HG02852 (cell line): ENCODE measurements at regions not wholly inside any gene's neighbourhood (a gene's known extent, or its start where the extent isn't known, plus 50 kb on each side); places are given as distances from the start of the nearest gene placed in this dataset.

Experiments
- ATAC-seq: cut with Tn5 transposase; IDR thresholded peaks from one replicate; pipeline ENCODE4 v1.9.1; 2021; ENCODE audit warnings: mild to moderate bottlenecking, moderate library complexity; ENCODE audit not compliant: unreplicated experiment

DNA sequence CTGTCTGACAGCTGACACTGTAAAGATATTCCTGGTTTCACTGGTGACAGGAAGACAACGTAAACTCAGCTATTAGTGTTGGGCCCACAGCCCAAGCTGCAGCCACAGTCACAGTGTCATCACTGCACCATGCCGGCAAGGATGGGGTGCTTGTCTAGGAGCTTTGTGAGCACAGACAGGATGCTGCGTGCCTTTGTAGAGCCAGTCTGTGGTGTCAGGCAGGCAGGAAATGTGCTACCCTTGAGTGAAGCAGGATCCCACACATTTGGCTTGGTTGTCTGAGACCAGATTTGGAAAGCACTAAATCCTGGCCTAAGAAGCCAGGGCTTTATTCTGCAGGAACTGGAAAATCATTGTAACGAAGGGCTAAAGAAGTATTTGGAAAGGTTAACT lies 121.6 kb upstream of the ADAMTS16 start:
- ATAC-seq = peak; percentile 12

DNA sequence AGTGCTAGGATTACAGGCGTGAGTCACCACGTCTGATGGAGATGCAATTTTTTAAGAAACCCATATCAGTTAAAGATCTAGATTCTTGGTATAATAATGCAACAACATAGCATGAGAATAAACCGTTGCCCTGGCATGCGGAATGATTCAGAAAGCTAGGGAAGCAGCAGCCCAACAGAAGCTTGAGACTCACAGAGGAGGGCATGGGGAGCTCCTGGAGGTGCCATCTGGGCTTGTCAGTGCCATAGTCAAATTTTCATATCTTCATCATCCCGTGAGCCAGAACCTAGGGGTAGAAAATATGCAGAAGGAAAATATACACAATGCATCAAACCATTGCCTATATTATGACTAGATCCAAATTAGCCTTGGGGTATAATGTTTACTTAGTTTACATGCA lies 118.7 kb upstream of the ADAMTS16 start:
- no peak for ATAC-seq

DNA sequence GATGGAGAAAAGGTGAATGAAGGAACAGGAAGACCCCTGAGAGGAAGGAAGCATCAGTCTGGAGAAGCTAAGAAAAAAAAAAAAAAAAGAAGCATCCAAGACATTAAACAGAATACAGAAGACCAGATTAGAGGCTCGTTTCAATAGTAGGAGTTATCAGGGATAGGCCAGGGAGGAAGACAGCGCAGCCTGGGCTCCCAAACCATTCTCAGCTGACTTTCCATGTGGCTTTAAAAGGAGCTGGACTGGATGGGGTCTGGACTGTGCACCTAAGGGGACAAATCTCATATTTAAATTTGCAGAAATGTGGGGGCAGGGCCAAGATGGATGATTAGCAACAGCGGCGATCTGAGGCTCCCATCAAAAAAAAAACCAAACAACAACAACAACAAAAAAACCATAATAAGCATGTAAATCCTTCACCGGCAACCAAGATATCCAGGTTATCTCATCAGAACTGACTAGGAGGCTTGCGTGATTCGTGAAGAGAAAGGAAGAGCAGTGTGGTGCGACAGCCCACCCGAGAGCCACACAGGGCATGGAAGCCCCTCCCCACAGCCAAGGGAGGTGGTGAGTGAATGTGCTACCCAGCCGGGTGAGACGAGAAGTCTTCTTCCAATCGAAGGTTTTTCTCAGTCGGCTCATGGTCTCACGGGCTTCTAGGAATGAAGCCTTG lies 114.9 kb upstream of the ADAMTS16 start:
- ATAC-seq = no peak

DNA sequence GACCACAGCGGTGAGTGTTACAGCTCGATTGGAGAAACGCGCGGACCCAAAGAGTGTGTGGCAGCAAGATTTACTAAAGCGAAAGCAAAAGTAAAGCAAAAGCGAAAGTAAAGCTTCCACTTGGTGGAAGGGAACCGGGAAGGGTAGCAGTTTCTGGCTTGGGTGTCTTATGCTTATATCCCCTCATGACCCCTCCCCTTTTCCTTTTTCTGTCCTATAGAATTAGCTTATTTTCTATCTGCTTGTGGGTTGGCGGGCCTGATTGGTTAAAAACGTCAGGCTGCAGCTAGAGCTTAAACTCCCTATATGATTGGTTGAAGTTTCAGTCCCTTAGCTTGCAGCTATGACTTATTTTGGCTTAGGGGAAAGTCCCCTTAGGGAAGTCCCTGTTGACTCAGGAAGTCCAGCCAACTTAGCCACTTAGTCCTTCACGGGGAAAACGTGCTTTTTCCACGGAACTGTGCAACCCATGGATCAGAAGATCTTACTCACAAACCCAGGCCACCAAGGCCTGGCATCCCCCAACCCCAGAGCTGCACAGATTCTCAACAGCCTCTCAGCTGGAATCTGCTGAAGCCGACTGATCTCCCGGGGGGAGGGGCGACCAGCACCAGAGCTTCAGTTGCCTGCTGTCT lies 114.2 kb upstream of the ADAMTS16 start:
- no peak for ATAC-seq

DNA sequence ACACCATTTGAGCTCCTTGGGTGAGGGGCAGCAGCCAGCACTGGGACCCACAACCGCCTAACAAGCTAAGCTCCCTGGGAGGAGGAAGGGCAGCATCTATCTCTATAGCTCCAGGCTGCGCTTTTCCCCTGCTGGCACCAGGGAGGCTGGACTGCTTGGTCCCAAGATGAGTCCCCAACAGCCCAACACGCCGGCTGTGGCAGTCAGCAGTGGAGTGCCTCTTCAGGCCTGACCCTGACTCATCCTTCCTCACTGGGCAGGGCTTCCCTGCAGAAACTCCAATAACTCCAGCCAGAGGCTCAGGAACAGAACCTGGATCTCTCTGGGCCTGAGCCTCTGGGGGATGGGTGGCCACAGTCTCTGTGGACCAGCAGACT lies 113.7 kb upstream of the ADAMTS16 start:
- no peak for ATAC-seq

DNA sequence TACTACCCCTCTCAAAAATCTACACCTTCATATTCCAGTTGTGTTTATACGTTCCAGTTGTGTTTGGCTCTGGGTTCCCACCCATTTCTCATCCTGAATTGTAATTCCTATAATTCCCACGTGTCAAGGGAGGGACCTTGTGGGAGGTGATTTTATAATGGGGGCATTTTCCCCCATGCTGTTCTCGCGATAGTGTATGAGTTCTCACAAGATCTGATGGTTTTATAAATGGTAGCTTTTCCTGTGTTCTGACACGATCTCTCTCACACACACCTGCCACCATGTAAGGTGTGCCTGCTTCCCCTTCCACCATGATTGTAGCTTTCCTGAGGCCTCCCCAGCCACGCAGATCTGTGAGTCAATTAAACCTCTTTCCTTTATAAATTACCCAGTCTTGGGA lies 108.5 kb upstream of the ADAMTS16 start:
- ATAC-seq = no peak

DNA sequence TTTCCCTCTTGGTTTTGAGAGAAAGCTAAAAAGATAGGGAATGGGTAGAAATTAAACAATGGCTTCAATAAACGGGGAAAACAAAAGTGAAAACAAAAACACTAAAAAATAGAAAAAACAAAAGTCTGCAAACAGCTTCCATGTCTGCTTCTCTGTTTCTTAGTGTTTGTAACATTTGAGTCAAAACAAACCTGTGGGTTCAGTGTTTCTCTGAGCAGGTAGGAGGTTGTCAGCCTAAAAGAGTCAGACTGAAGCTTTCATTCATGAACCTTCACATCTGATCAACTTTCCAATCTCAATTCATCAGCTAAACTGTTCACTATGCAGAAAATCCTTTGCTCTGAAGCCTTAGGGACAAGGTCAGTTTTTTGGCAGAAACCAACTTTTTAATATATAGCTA lies 102.5 kb upstream of the ADAMTS16 start:
- ATAC-seq = peak; percentile 47

DNA sequence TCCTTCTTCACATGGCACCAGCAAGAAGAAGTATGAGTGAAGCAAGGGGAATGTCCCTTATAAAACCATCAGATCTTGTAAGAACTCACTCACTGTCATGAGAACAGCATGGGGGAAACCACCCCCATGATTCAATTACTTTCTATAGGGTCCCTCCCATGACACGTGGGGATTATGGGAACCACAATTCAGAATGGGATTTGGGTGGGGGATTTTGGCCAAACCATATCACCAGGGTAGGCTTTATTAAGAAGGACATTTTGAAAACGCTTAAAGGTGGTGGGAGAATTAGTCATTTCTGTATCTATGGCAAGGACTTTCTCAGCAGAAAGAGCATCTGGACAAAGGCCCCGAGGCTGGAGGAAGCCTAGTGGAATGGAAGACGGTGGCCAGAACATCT lies 100.2 kb upstream of the ADAMTS16 start:
- ATAC-seq = peak; percentile 54

DNA sequence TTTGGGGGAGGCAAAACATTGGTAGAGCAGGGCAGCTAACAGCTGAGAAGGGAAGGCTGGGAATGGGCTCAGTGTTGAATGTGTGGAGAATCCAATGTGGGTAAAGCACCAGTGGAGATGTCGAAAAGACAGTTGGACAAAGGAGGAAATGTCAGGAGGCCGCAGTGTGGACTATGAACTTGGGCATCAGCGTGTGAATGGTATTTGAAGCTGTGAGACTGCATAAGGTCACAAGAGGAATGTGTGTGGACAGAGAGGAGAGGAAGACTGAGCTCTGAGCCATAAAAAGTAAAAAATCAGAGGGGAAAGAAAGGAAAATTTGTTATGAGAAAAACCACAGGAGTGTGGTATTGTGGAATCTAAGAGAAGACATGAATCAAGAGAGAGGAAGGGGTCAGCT lies 99.4 kb upstream of the ADAMTS16 start:
- ATAC-seq = no peak

DNA sequence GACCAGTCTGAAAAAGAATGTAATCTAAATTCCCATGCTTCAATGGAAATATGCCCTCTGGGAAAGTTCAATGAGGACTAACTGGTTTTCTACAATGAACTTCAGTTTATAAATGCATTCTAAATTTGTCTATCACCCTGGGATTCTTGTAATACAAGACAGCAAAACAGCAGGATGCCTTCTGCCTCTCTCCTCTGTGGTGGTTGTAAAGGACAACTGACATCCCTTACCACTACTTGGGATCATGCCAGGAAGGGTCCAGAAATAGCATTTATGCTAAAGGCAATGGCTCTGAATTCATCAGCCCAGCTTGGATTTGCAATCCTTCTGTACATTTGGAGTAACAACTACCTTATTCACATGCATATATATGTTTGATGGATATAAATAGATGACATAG lies 97.3 kb upstream of the ADAMTS16 start:
- no peak for ATAC-seq

DNA sequence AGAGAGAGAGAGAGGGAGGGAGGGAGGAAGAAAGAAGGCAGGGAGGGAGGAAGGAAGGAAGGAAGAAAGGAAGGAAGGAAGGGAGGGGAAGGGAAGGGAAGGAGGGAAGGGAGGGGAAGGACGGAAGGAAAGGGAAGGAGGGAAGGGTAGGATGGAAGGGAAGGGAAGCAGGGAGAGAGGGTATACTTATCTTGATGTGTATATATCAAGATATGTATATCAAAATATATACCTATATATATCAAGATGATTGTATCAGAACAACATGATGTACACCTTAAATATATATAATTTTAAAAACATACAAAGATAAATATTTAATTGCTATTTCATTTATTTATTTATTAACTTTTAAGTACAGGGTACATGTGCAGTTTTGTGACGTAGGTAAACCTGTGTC lies 96.8 kb upstream of the ADAMTS16 start:
- ATAC-seq = no peak

DNA sequence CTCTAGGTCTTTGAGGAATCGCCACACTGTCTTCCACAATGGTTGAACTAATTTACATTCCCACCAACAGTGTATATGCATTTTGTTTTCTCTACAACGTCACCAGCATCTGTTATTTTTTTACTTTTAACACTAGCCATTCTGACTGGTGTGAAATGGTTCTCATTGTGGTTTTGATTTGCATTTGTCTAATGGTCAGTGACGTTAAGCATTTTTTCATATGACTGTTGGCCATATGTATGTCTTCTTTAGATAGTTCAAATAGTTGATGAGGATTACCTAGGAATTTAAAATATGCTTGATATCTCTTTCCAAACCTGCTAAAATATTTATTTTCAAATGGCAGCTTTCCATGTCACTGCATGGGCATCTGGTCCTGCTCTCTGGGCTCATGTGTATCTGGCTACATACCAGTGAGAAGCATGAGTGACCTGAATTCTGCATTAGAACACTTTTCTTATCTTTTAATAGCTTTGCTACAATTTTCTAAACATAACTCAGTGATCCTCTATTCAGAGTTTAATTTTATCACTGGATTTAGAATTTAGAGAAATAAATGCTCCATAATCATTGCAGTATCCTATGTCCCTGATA lies 95.8 kb upstream of the ADAMTS16 start:
- ATAC-seq = no peak

DNA sequence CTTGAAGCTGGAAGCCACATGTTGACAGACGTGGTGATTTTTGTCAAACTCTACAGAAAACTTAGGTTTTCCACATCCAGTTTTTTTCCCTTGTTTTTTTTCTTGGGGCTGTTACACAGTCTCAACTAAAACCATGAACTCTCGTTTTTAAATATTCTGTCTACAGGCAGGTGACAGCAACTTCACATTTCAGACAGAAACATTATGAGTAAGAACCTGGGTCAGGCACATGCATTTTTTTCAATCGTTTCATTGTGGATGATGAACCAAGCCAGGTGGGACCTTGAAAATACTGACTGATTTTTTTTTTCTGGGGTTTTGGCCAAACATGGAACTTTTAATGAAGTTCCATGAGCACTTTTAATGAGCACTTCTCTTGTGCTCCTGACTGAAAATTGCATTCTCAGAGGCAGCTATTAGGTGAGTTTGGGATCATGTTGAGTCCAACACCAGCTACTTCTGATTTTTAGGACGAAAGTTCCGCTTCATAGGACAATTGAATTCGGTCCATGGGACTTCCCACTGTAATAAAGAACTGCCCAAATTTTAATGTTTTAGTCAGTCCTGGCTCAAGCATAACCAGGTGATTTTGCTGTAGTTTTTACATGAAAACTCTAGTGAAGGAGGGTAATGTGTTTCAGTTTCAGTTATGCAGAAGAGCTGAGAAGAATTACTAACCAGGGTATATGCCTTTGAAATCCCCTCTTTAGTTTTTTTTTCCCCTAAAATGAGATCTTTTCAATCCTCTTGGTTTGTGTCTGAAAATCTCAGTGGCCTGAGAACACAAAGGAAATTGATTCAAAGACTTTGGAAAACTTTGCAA lies 93.2 kb upstream of the ADAMTS16 start:
- peak; percentile 87 for ATAC-seq

DNA sequence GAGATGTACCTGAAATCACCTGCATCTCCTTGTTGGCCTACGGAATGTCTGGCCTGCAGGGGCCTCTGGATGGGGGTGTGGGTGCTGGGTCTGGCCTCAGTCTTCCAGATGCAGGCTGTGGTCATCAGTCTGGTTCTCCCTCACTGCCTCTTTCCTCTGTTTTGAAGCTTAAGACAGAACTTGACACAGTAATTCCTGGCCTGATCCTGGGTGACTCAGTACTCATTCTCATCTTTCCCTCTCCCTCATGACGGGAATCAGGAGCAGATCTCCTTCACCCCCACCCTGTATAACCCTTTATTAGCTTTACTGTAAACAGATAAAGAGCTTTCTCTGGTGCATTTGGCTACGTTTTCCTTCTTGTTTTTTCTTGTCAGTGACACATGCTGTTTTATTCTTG lies 89.3 kb upstream of the ADAMTS16 start:
- no peak for ATAC-seq

DNA sequence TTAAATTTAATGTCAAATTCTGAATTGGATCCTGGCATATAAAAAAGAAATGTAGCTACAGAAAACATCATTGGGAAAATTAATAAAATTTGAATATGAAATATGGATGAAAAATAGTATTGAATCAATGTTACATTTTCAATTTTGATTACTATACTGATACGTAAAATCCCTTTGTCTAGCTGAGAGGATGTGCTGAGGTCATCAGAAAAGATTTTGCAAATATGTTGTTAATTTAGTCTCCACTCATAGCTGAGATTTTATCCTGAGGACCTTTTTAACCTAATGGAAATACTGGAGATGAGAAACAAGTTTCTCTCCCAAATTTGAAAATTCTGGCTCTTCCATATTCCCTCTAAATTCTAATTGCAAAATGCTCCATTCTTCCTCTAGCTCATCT lies 84.4 kb upstream of the ADAMTS16 start:
- ATAC-seq = no peak

DNA sequence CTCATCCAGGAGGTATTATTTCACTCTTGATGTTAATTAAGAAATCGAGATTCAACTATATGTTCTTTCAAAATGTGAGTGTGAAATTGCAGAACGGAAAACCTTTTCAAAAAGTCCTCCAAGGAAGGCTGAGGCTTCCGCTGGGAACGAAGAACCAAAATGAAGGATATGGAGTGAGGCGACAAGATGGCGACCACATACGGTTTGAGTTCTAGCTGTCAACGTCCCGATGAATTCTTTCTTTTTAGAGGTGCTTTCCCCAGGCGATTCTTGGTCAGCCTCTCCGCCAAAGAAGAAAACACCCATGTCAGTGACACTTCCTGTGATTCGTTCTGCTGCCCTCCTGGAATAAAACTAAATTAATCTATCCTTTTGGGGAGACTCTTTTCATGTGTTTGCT lies 78.3 kb upstream of the ADAMTS16 start:
- ATAC-seq = no peak

DNA sequence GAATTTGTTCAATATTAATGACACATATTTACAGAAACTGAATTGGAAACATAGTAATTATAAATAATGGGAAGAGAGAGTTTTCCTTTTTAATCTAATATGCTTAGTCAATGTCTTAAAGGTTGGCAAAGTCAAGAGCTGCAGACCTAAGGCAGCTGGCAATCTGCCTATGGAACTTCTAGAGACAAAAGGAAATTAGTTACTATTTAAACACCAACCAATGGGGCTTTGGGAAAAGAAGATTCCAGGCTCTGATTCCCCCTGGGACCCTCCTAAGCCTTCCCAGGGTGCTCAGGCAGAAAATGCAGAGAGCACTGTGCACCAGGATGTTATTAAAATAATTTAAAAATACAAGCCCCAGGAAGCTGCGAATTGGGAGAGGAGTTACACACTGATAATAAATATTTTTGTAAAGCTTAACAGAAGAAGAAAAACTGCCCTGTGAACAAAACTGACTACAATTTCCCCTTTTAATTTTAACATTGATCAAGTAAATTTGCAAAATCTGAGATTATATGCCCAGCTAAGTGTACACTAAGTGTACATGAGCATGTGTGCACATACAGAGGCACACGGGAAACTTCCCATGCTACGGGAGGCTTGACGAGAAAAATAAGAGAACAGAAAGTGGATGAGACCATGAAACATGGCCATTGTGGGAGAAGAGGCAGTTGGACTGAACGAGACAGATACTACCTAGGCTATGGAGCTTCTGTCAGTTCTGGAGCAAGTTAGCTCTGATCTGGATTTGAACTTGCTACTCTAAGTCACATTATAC lies 77.4 kb upstream of the ADAMTS16 start:
- no peak for ATAC-seq

DNA sequence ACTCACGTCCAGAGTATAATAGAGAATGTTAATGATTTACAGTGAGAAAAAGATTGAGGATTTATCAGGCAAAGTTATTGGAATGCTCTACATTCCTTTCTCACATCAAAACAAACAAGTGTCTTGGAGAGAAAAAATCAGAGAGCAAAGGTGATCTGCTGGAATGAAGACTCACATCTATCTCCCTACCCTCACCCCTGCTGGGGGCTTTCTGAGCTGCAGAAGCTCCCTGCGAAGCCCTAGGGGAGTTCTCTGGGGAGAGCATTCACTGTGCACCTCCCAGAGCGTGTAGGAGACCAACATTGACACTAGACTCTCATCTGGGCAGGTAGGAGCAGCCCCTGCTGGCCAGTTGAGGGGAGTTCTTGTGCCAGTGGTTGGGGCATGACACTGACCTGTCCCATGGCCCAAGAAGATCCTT lies 76.6 kb upstream of the ADAMTS16 start:
- ATAC-seq = peak; percentile 57

DNA sequence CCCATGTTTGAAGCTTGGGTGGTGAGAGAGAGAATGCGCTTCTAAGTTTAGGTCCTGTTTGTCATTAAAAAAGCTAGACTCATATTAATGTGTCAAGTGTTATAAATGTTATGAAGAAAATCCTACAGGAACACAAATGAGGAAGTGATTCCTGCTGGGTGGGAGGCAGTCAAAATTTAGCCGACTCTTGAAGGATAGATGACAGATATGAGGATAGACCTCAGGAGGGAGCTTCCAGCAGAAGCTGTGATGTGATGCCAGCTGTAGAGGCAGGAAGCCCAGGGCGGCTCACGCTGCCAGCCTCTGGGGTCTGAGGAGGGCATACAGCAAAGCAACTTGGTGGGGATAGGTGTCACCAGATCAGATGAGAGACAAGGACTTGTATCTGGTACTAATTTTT lies 74.7 kb upstream of the ADAMTS16 start:
- no peak for ATAC-seq

DNA sequence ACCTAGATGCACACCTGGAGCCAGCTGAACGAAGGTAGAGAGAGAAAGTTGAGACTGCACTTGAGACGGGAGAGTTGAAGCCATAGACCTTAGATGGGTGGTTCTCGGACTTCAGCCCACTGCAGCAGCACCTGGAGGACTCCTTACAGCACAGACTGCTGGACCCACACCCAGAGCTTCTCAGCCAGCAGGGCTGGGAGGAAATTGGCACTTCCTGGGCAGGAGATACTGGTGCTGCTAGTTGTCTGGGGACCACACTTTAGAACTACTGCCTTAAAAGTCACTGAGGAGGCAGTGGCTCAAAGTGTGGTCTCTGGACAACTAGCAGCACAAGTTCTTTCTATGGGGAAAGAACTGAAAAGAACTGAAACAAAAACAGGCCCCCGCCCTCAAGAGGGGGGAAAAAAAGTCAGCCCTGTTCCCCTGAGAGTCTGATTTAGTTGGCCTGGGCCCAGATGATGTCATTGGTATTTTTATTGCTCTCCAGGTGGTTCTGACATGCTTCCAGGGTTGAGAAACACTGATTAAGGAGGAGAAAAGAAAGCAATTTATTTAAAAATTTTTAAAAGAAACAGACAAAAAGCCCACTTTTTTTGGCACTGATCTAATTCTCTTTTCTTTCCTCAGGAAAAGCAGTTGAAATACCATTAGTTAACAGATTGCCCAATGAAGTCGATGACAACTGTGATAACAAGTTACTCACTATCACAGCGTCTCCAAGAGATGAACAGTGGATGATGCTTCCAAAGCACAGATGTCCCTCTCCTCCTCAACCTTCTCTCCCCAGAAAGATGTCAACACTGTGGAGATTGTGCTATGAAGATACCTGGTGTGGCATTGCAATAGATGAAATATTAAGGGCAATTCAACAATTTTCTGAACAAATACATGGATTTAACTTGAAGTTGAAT lies 73.6 kb upstream of the ADAMTS16 start:
- no peak for ATAC-seq
